ENCODE measurements at regions not wholly inside any gene's neighbourhood (a gene's known extent, or its start where the extent isn't known, plus 50 kb on each side); places are given as distances from the start of the nearest gene placed in this dataset.

GRCh38 chr1:193513032-193513431 is 326.6 kb upstream of the B3GALT2 start:
- no peak for DNase-seq

- no peak for DNase-seq
Observed at GRCh38 chr1:193504920-193505319, 318.5 kb upstream of the B3GALT2 start.

- DNase-seq, result no peak
Observed at GRCh38 chr1:193498088-193498655, 311.8 kb upstream of the B3GALT2 start.

- DNase-seq, result no peak
Observed at GRCh38 chr1:193494368-193494767, 308.0 kb upstream of the B3GALT2 start.

GRCh38 chr1:193489191-193489590 is 302.8 kb upstream of the B3GALT2 start:
- no peak for DNase-seq

- no peak for DNase-seq
Observed at GRCh38 chr1:193487722-193488121, 301.3 kb upstream of the B3GALT2 start.

GRCh38 chr1:193486671-193487229 is 300.3 kb upstream of the B3GALT2 start:
- no peak for DNase-seq

- DNase-seq, result no peak
Observed at GRCh38 chr1:193480755-193481154, 294.3 kb upstream of the B3GALT2 start.

- no peak for DNase-seq
Observed at GRCh38 chr1:193479187-193479586, 292.8 kb upstream of the B3GALT2 start.

- no peak for DNase-seq
Observed at GRCh38 chr1:193476748-193477147, 290.3 kb upstream of the B3GALT2 start.

GRCh38 chr1:193473932-193474331 is 287.5 kb upstream of the B3GALT2 start:
- DNase-seq, result no peak

- no peak for DNase-seq
Observed at GRCh38 chr1:193472838-193473398, 286.5 kb upstream of the B3GALT2 start.

GRCh38 chr1:193472430-193472829 is 286.0 kb upstream of the B3GALT2 start:
- DNase-seq, result no peak

- no peak for DNase-seq
Observed at GRCh38 chr1:193471981-193472380, 285.6 kb upstream of the B3GALT2 start.

GRCh38 chr1:193463326-193463932 is 277.0 kb upstream of the B3GALT2 start:
- no peak for DNase-seq

GRCh38 chr1:193462629-193463320 is 276.4 kb upstream of the B3GALT2 start:
- DNase-seq, result no peak

- DNase-seq, result no peak
Observed at GRCh38 chr1:193458628-193459027, 272.2 kb upstream of the B3GALT2 start.

- no peak for DNase-seq
Observed at GRCh38 chr1:193457676-193458075, 271.3 kb upstream of the B3GALT2 start.

- DNase-seq, result no peak
Observed at GRCh38 chr1:193456811-193457280, 270.4 kb upstream of the B3GALT2 start.

- DNase-seq, result no peak
Observed at GRCh38 chr1:193451606-193452005, 265.2 kb upstream of the B3GALT2 start.

GRCh38 chr1:193451001-193451400 is 264.6 kb upstream of the B3GALT2 start:
- DNase-seq, result no peak

GRCh38 chr1:193448682-193449461 is 262.5 kb upstream of the B3GALT2 start:
- no peak for DNase-seq

GRCh38 chr1:193443886-193444285 is 257.5 kb upstream of the B3GALT2 start:
- DNase-seq, result no peak

Data from T1000 (cell line).